GM12891 (cell line): ENCODE measurements at regions not wholly inside any gene's neighbourhood (a gene's known extent, or its start where the extent isn't known, plus 50 kb on each side); places are given as distances from the start of the nearest gene placed in this dataset.

Experiments used
- PAX5 ChIP-seq: IDR thresholded peaks from 2 replicates; pipeline ENCODE4 v1.6.1; 2011; ENCODE audit warnings: low read length, moderate library complexity, mild to moderate bottlenecking; ENCODE audit not compliant: insufficient read depth, severe bottlenecking
- POLR2A ChIP-seq: IDR thresholded peaks from 2 replicates; pipeline ENCODE4 v1.6.1; 2011; ENCODE audit warnings: low read depth, low read length, control low read depth
- POLR2AphosphoS5 ChIP-seq: IDR thresholded peaks from 2 replicates; pipeline ENCODE4 v1.6.1; 2011; ENCODE audit warnings: low read depth, low read length, control low read depth
- POU2F2 ChIP-seq: IDR thresholded peaks from 2 replicates; pipeline ENCODE4 v1.6.1; 2011; ENCODE audit warnings: low read depth, mild to moderate bottlenecking, control low read depth, low read length, moderate library complexity

GRCh38 chr9:7461791-7462190, 337.8 kb downstream of the DMAC1 start:
- no peak for TF ChIP-seq POLR2AphosphoS5
- TF ChIP-seq POLR2A = no peak
- TF ChIP-seq POU2F2 = no peak
- no peak for TF ChIP-seq PAX5
